Colon (tissue), 2 donors: ENCODE measurements at regions not wholly inside any gene's neighbourhood (a gene's known extent, or its start where the extent isn't known, plus 50 kb on each side); places are given as distances from the start of the nearest gene placed in this dataset.
"Not testable (repeated sequence)": the region's sequence is repeated elsewhere in the genome, so short reads cannot be mapped to it uniquely, and the experiment has no call there.

ENCODE experiments used
- FAIRE-seq: peaks from 2 replicates; lab custom pipeline; 2012; peaks lifted over from hg19 to GRCh38; lab: Jason Lieb, UNC
- donor health status: control.
- donor health status: control.

- FAIRE-seq: not testable (repeated sequence)
Measured at GRCh38 chr5:18736736-18737135, 1102.5 kb downstream of the TAF11L14 start.

DNA sequence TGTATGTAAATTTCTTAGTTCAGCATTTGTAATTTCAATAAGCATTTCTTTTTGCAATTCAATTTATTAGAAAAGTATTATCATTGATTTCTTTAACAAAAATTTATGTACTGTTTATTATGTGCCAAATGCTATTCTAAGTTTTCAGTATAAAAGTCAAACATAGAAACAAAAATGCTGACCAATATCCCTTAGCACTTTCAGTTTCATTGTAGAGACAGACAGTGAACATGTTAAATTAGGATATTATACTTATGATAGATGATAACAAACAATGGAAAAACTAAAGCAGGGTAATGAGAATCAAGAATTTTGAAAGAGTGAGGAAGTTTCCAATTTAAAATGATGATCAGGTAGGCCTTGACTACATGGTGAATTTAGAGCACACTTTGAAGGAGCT is 1106.0 kb downstream of the TAF11L14 start:
- FAIRE-seq: peak; percentile 41

GRCh38 chr5:18742830-18743229 is 1108.6 kb downstream of the TAF11L14 start:
- FAIRE-seq: no peak

GRCh38 chr5:18744441-18744840 is 1110.2 kb downstream of the TAF11L14 start:
- no peak for FAIRE-seq

- no peak for FAIRE-seq
Measured at GRCh38 chr5:18745042-18745987, 1111.1 kb downstream of the TAF11L14 start.

- no peak for FAIRE-seq
Measured at GRCh38 chr5:18745988-18746615, 1111.8 kb downstream of the TAF11L14 start.

DNA sequence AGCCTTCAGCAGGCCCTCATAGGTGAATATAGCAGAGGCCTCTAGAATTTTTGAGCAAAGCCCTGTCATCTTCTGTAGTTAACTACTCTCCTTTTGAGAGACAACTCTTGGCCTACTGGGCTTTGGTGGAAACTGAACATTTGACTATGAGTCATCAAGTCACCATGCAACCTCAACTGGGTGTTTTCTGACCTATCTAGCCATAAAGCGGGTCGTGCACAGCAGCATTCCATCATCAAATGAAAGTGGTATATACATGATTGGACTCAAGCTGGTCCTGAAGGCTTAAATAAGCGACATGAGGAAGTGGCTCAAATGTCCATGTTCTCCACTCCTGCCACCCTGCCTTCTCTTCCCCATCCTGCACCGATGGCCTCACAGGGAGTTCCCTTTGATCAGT is 1115.5 kb downstream of the TAF11L14 start:
- no peak for FAIRE-seq

DNA sequence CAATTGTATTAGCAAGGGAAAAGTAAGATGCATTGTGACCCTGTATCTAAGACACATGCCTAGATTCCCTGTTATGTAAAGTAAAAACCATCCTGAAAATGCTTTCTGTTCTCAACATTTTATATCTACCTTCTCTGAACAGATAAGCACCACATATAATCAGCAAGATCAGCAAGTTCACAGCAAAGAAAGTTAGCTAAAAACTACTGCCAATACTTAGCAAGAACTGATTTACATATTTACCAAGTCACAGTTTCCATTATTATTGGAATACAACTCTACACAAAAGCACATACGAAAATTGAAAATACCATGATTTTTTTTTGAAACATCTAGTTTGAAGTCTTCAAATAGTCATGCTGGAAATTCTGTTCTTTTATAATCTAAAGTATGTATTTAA is 1118.1 kb downstream of the TAF11L14 start:
- FAIRE-seq: no peak

DNA sequence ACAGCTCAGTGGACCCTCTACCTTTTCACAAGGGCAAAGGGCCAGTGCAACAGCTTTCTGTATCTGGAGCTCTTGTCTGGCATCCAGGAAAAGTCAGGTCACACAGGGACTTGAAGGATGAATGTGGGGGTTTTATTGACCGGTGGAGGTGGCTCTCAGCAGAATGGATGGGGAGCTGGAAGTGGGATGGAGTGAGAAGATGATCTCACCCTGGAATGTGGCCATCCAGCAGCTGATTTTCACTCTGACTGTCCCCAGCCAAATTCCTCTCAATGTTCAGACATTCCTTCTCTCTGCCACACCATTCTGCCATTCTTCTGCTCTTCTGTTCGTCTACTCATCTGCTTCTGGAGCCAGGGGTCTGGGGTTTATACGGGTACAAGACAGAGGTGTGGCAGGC is 1119.9 kb downstream of the TAF11L14 start:
- no peak for FAIRE-seq

- no peak for FAIRE-seq
Measured at GRCh38 chr5:18761801-18762200, 1127.5 kb downstream of the TAF11L14 start.

- peak; percentile 47 for FAIRE-seq
Measured at GRCh38 chr5:18764161-18764560, 1129.9 kb downstream of the TAF11L14 start.

DNA sequence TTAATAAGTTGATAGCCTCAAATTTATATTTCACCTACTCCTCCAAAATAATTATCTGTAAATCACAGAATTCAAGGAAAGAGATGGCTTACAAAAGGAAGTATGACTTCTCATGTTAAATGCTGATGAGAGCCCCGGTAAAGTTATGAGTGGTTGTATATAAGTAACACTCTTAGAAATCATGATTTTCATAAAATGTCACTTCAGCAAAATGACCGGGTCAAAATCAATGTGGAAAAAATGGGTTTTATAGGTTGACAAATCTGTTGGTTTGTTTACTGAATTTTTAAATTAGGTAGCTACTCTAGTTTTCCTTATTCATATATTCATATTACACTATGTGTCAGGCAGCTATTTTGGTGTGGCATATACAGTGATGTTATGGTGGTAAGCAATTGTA is 1131.0 kb downstream of the TAF11L14 start:
- no peak for FAIRE-seq

GRCh38 chr5:18771097-18771610 is 1136.9 kb downstream of the TAF11L14 start:
- FAIRE-seq: no peak

DNA sequence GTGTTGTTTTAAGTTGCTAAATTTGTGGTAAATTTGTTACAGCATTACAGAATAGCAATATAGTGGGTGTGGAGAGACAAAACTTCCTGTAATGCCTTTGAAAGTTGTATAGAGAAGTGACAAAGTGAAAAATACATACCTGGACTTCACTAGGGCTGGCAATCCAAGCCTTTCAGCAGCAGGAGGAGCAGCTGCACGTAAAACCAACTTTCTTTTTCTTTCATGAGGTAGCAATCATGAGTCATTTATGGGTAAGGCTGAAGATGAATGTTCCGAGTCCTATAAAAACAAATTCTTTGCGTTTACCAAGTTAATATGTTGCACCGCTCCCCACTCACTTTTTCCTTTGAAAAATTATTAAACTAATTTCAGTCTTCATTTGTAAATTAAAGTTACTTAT is 1138.2 kb downstream of the TAF11L14 start:
- FAIRE-seq: no peak

DNA sequence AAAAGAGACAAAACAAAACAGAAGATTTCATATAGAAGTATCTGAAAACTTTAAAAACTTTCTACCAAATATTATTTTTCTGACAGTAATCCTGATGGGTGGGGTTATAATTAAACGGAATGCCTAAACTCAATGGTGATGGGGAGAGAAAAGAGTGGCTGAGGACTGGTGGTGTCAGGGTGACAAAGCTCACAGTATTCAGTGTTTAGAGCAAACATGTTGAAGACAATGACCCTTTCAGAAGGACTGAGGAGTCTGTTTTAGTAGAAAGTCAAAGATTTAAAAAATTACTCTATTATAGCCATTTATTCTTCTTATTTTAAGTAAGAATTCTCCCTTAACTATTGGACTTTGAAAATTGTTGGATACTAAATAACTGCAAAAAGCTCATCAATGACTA is 1144.0 kb downstream of the TAF11L14 start:
- FAIRE-seq: no peak

DNA sequence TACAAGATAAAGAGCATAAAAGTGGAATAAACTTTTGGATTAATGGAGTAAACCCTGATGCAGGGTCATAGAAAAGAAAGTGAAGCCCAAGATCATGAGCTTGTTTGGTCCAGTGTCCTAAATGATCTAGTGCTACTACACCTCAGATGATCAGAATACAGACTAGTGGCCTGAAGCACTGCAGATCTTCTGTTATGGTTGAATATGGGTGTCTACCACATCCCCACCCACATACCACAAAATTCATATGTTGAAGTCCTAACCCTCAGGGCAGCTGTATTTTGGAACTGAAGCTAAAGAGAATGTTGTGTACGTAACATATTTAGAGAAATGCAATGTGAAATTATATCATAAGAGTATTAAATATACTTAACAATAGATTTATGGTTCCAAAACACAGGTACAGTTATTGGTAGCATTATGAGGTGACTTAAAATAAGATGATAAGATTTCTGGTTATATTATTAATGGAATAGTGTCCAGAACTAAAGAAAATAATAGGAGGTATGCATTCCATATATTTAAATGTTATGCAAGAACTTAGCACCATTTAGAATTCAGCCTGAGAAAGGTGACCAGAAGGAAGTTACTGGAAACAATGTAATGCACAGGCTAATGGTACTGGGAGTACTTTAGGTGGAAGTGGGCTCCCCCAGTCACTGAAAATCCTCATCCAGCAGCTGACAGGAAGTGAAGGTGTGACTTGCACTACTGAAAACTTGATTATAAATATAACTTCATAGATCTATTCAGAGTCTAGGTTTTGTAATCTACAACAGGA is 1155.1 kb downstream of the TAF11L14 start:
- FAIRE-seq: no peak

DNA sequence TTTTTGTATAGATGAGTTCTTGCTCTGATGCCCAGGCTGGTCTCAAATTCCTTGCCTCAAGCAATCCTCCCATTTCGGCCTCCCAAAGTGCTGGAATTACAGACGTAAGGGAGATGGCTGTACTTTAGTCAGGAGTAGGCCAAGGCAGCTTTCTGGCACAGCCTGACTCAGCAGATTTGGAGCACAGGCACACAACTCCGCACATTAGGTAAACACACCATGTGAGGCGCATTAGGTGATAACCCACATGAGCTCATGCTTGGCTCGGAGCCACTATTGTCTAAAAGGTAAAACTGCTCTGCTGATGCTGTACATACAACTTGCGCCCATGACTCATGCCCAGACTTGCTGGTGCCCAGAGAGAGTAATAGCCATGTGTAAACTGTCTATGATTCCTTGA is 1157.9 kb downstream of the TAF11L14 start:
- FAIRE-seq: no peak

DNA sequence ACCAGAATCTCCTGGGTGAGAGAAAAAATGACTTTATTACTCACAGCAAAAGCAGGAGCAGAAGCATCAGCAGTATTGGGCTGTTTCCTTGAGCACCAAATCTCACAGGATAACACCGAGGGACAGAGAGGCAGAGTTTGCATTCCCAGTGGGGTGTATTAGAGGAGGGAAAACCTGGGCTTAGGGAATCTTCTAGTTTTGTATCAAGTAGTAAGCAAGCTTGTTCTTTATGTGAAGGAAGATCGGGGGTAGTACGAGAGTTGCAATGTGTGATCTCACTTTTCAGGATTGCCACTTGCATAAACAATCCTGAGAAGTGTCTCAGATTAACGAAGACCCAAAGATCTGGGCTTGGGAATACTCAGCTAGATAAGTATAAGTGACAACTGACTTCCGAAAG is 1163.0 kb downstream of the TAF11L14 start:
- FAIRE-seq: no peak

- FAIRE-seq: no peak
Measured at GRCh38 chr5:18798058-18798457, 1163.8 kb downstream of the TAF11L14 start.

- no peak for FAIRE-seq
Measured at GRCh38 chr5:18799482-18800128, 1165.3 kb downstream of the TAF11L14 start.

DNA sequence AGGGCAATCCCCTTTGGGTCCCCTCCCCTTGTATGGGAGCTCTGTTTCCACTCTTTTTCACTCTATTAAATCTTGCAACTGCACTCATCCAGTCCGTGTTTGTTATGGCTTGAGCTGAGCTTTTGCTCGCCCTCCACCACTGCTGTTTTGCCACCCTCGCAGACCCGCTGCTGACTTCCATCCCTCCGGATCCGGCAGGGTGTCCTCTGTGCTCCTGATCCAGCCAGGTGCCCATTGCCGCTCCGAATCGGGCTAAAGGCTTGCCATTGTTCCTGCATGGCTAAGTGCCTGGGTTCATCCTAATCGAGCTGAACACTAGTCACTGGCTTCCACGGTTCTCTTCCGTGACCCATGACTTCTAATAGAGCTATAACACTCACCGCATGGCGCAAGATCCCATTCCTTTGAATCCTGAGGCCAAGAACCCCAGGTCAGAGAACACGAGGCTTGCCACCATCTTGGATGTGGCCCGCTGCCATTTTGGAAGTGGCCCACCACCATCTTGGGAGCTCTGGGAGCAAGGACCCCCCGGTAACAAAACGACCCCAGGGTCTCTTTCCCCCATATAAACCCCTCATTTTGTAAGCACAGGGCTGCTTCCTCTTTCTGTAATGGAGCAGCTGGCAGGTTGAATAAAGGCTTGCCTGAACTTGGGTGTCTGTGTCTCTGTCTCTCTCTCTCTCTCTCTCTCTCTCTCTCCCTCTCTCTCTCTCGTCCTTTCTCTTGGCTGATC is 1166.2 kb downstream of the TAF11L14 start:
- FAIRE-seq: no peak
